ENCODE measurements at regions not wholly inside any gene's neighbourhood (a gene's known extent, or its start where the extent isn't known, plus 50 kb on each side); places are given as distances from the start of the nearest gene placed in this dataset.

- TF ChIP-seq POLR2A (IDR thresholded peaks at IDR 0.05) (no peak), CTCF (IDR thresholded peaks at IDR 0.05) (no peak)
These were observed 270.2 kb downstream of the TMEM114 start for GRCh38 chr16:8320131-8320530.

All from adrenal gland (tissue), 5 donors.